B cell (primary cell): ENCODE measurements at regions not wholly inside any gene's neighbourhood (a gene's known extent, or its start where the extent isn't known, plus 50 kb on each side); places are given as distances from the start of the nearest gene placed in this dataset.

Source experiments
- EZH2 ChIP-seq: IDR thresholded peaks from 2 replicates; pipeline ENCODE4 v1.6.1; 2012; ENCODE audit warnings: borderline replicate concordance, low read depth, mild to moderate bottlenecking, moderate library complexity, low read length; ENCODE audit not compliant: insufficient read depth, poor library complexity, severe bottlenecking
- TF ChIP-seq, protein P1 (sequence below): fragments of 200-600 bp; IDR thresholded peaks from one replicate; pipeline ENCODE4 v1.8.0; 2022; ENCODE audit warnings: antibody characterized with exemption, mild to moderate bottlenecking

GRCh38 chr4:134628066-134628465, 426.5 kb upstream of the PABPC4L start:
- TF ChIP-seq, protein P1, sequence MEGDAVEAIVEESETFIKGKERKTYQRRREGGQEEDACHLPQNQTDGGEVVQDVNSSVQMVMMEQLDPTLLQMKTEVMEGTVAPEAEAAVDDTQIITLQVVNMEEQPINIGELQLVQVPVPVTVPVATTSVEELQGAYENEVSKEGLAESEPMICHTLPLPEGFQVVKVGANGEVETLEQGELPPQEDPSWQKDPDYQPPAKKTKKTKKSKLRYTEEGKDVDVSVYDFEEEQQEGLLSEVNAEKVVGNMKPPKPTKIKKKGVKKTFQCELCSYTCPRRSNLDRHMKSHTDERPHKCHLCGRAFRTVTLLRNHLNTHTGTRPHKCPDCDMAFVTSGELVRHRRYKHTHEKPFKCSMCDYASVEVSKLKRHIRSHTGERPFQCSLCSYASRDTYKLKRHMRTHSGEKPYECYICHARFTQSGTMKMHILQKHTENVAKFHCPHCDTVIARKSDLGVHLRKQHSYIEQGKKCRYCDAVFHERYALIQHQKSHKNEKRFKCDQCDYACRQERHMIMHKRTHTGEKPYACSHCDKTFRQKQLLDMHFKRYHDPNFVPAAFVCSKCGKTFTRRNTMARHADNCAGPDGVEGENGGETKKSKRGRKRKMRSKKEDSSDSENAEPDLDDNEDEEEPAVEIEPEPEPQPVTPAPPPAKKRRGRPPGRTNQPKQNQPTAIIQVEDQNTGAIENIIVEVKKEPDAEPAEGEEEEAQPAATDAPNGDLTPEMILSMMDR, result no peak
- no peak for TF ChIP-seq EZH2
